ENCODE measurements at regions not wholly inside any gene's neighbourhood (a gene's known extent, or its start where the extent isn't known, plus 50 kb on each side); places are given as distances from the start of the nearest gene placed in this dataset.

DNA sequence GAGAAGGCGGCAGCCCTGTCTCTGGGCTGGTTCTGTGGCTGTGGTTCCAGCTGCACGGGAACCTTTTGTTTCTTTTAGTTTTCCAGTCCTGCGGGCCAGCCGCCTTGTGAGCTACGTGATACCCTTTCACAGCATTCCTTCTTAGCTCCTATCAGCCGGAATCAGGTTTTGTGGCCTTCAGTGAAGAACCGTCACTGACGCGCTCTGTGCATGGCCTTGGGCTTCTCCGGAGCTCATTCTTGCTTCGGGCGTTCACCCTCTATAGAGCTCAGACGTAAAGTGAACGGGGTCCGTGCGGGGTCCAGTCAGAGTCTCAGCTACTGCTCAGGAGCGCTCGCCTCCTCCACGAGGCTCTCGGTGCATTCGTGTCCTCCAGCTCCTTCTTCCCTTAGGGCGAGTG lies 166.7 kb downstream of the FAM43A start:
- TF ChIP-seq FOXP2 (optimal IDR thresholded peaks at IDR 0.05; ENCODE audit: borderline replicate concordance, extremely low read depth, extremely low read length, insufficient read depth) (no peak), SIN3A (IDR thresholded peaks at IDR 0.05; ENCODE audit: borderline replicate concordance, insufficient read depth, low read length) (no peak), TAF1 (IDR thresholded peaks at IDR 0.05; ENCODE audit: borderline replicate concordance, insufficient read depth, low read length) (no peak), POLR2AphosphoS5 (IDR thresholded peaks at IDR 0.05; ENCODE audit: low read depth, low read length) (no peak)
- TF ChIP-seq, protein P1, sequence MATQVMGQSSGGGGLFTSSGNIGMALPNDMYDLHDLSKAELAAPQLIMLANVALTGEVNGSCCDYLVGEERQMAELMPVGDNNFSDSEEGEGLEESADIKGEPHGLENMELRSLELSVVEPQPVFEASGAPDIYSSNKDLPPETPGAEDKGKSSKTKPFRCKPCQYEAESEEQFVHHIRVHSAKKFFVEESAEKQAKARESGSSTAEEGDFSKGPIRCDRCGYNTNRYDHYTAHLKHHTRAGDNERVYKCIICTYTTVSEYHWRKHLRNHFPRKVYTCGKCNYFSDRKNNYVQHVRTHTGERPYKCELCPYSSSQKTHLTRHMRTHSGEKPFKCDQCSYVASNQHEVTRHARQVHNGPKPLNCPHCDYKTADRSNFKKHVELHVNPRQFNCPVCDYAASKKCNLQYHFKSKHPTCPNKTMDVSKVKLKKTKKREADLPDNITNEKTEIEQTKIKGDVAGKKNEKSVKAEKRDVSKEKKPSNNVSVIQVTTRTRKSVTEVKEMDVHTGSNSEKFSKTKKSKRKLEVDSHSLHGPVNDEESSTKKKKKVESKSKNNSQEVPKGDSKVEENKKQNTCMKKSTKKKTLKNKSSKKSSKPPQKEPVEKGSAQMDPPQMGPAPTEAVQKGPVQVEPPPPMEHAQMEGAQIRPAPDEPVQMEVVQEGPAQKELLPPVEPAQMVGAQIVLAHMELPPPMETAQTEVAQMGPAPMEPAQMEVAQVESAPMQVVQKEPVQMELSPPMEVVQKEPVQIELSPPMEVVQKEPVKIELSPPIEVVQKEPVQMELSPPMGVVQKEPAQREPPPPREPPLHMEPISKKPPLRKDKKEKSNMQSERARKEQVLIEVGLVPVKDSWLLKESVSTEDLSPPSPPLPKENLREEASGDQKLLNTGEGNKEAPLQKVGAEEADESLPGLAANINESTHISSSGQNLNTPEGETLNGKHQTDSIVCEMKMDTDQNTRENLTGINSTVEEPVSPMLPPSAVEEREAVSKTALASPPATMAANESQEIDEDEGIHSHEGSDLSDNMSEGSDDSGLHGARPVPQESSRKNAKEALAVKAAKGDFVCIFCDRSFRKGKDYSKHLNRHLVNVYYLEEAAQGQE (IDR thresholded peaks at IDR 0.05; ENCODE audit: insufficient read depth in 1 of 2, low read depth in 2 of 2, low read length in 2 of 2) = no peak

DNA sequence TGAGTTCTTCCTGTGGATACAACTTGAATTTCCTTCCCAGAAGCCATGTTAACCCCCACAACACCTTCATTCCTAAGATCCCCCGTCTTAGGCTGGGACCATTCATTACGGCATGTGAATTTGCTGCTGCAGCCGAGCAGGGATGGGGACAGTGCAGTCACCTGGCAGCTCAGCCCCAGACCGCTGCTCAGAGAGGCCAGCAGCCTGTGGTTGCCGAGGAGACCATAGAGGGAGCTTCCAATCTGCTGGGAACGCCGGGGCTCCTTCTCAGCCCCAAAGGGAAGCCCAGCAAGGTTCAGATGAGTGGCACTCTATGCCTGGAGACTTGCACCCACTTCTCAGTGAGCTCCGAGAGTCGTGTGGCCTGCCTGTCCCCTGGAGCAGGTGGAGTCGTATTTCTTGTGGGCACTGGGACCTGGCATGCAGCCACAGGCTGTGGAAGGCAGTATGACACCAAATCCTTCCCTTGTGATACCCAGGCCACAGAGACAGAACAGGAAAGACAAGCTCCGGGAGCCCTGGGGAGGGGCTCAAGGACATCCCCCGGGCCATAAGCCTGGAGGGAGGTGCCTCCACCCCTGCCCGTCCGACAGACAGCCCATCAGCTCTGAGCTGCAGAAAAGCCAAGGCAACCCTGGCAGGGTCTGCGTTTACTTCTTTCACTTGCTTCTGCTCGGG lies 167.3 kb downstream of the FAM43A start:
- TF ChIP-seq SIN3A (IDR thresholded peaks at IDR 0.05; ENCODE audit: borderline replicate concordance, insufficient read depth, low read length) (no peak), FOXP2 (optimal IDR thresholded peaks at IDR 0.05; ENCODE audit: borderline replicate concordance, extremely low read depth, extremely low read length, insufficient read depth) (no peak), TAF1 (IDR thresholded peaks at IDR 0.05; ENCODE audit: borderline replicate concordance, insufficient read depth, low read length) (no peak), POLR2AphosphoS5 (IDR thresholded peaks at IDR 0.05; ENCODE audit: low read depth, low read length) (no peak)
- TF ChIP-seq, protein P1 (IDR thresholded peaks at IDR 0.05; ENCODE audit: insufficient read depth in 1 of 2, low read depth in 2 of 2, low read length in 2 of 2) = no peak

DNA sequence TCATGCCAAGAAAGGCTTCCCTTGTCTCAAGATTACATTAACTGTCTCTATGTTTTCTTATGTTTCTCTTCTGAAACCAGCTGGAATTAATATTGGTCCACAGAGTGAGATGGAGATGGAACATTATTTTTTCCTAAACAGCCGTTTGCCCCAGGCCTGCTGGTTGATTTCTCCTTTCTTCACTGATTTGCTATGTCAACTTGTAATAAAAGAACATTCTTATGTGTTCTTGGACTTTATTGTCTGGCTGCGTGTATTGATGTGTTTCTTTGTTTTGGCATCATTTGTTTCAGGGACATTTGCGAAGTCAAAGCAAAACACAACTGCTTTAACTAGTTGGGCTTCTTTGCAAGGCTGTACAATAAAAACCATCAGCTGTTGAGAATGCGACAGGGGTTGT lies 168.5 kb downstream of the FAM43A start:
- no peak for TF ChIP-seq SIN3A (IDR thresholded peaks at IDR 0.05; ENCODE audit: borderline replicate concordance, insufficient read depth, low read length)
- no peak for TF ChIP-seq TAF1 (IDR thresholded peaks at IDR 0.05; ENCODE audit: borderline replicate concordance, insufficient read depth, low read length)
- TF ChIP-seq POLR2AphosphoS5 (IDR thresholded peaks at IDR 0.05; ENCODE audit: low read depth, low read length) = no peak
- no peak for TF ChIP-seq FOXP2 (optimal IDR thresholded peaks at IDR 0.05; ENCODE audit: borderline replicate concordance, extremely low read depth, extremely low read length, insufficient read depth)
- TF ChIP-seq, protein P1 (IDR thresholded peaks at IDR 0.05; ENCODE audit: insufficient read depth in 1 of 2, low read depth in 2 of 2, low read length in 2 of 2) = no peak

DNA sequence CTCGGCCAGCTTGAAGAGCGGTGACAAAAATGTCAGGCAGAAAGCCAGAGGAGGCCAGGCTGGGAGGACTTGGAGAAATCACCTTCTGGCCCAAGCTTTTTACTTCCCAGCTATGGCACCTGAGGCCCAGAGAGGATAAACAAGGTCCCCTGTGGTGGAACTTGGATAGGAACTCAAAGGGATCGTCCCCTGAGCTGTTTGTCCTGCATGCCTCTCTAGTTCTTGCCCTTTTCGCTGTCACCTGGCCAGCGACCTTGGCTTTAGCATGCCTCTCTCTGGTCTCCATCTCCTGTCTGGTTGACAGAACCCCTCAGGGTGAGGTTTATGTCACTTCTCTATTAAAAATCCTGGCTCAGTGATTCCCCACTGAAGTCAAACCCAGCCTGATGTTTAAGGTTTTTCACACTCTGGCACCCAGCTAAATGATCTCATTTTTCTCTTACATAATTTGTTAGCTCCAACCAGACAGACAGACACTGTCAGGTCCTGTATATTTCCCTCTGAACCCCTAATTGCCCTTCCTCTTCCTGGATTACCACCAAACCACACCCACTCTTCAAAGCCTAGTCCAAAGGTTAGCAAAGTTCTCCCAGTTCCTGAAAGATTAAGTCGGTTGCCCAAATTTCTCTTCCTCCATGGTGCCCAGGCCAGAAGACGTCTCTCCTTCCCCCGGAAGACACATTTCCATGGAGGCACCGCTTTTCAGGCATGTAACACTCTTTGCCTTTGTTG lies 169.1 kb downstream of the FAM43A start:
- TF ChIP-seq TAF1 (IDR thresholded peaks at IDR 0.05; ENCODE audit: borderline replicate concordance, insufficient read depth, low read length) = no peak
- no peak for TF ChIP-seq POLR2AphosphoS5 (IDR thresholded peaks at IDR 0.05; ENCODE audit: low read depth, low read length)
- TF ChIP-seq, protein P1 (IDR thresholded peaks at IDR 0.05; ENCODE audit: insufficient read depth in 1 of 2, low read depth in 2 of 2, low read length in 2 of 2) = no peak
- no peak for TF ChIP-seq FOXP2 (optimal IDR thresholded peaks at IDR 0.05; ENCODE audit: borderline replicate concordance, extremely low read depth, extremely low read length, insufficient read depth)
- TF ChIP-seq SIN3A (IDR thresholded peaks at IDR 0.05; ENCODE audit: borderline replicate concordance, insufficient read depth, low read length) = no peak

Data from PFSK-1 (cell line).